ENCODE measurements at regions not wholly inside any gene's neighbourhood (a gene's known extent, or its start where the extent isn't known, plus 50 kb on each side); places are given as distances from the start of the nearest gene placed in this dataset.

- no peak for TF ChIP-seq ZNF384 (IDR thresholded peaks at IDR 0.05)
- no peak for TF ChIP-seq FOXA1 (IDR thresholded peaks at IDR 0.05)
- no peak for TF ChIP-seq BHLHE40 (IDR thresholded peaks at IDR 0.05; ENCODE audit: borderline replicate concordance)
- TF ChIP-seq ARNT (IDR thresholded peaks at IDR 0.05), result no peak
- TF ChIP-seq, protein P1, sequence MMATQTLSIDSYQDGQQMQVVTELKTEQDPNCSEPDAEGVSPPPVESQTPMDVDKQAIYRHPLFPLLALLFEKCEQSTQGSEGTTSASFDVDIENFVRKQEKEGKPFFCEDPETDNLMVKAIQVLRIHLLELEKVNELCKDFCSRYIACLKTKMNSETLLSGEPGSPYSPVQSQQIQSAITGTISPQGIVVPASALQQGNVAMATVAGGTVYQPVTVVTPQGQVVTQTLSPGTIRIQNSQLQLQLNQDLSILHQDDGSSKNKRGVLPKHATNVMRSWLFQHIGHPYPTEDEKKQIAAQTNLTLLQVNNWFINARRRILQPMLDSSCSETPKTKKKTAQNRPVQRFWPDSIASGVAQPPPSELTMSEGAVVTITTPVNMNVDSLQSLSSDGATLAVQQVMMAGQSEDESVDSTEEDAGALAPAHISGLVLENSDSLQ (IDR thresholded peaks at IDR 0.05), result no peak
- no peak for TF ChIP-seq SP1 (IDR thresholded peaks at IDR 0.05)
- TF ChIP-seq FOXM1 (IDR thresholded peaks at IDR 0.05; ENCODE audit: borderline replicate concordance), result no peak
- TF ChIP-seq FOXK2 (IDR thresholded peaks at IDR 0.05), result no peak
- TF ChIP-seq SUZ12 (IDR thresholded peaks at IDR 0.05), result no peak
- no peak for TF ChIP-seq HDGF (IDR thresholded peaks at IDR 0.05; ENCODE audit: borderline replicate concordance)
- TF ChIP-seq ELF4 (IDR thresholded peaks at IDR 0.05), result no peak
- TF ChIP-seq TARDBP (IDR thresholded peaks at IDR 0.05), result no peak
Measured at GRCh38 chr1:30273456-30273855, 449.9 kb downstream of the MATN1 start.
